PC-9 (cell line): ENCODE measurements at regions not wholly inside any gene's neighbourhood (a gene's known extent, or its start where the extent isn't known, plus 50 kb on each side); places are given as distances from the start of the nearest gene placed in this dataset.

Experiments used
- BruUV-seq: library from RNA; stranded (reverse); fragments of 400-500 nt; replicated peaks from 2 replicates; lab custom pipeline; 2021; lab: Mats Ljungman, UMichigan
- CTCF ChIA-PET: fragments of 300-600 bp; sonication (Branson Sonifier 250); formaldehyde crosslinking; loops from one replicate; lab custom pipeline; 2022; ENCODE audit warnings: antibody characterized with exemption; lab: Charles Lee
- POLR2A ChIA-PET: fragments of 300-600 bp; sonication (Branson Sonifier 250); formaldehyde crosslinking; loops from one replicate; lab custom pipeline; 2022; ENCODE audit warnings: antibody characterized with exemption; ENCODE audit not compliant: unreplicated experiment; lab: Charles Lee
- DNase-seq, 2 experiments: peaks; one replicate each; pipeline versions ENCODE4 v3.0.0 to v3.0.0-alpha.2; 2015 to 2022; ENCODE audit warnings: mixed read lengths in 1 of 2
- H2AFZ ChIP-seq: fragments of 200-600 bp; sonication (generic); 2 replicates; pipeline ENCODE4 v1.8.1; 2017; ENCODE audit warnings: antibody characterized with exemption
- H3F3A ChIP-seq: fragments of 200-600 bp; sonication (generic); 2 replicates; pipeline ENCODE4 v1.8.1; 2017; ENCODE audit warnings: antibody characterized with exemption, mild to moderate bottlenecking, low read depth; ENCODE audit not compliant: insufficient read depth
- H3K27ac ChIP-seq: fragments of 200-600 bp; sonication (generic); 2 replicates; pipeline ENCODE4 v1.6.1; 2016; ENCODE audit warnings: mixed run types
- H3K27me3 ChIP-seq: fragments of 200-600 bp; sonication (generic); 2 replicates; pipeline ENCODE4 v1.6.1; 2016; ENCODE audit warnings: low read depth, mixed run types; ENCODE audit not compliant: insufficient read depth
- H3K36me3 ChIP-seq: fragments of 200-600 bp; sonication (generic); 2 replicates; pipeline ENCODE4 v1.6.1; 2016; ENCODE audit warnings: low read depth, mixed run types
- H3K4me1 ChIP-seq: fragments of 200-600 bp; sonication (generic); replicated peaks from 2 replicates; pipeline ENCODE4 v1.6.1; 2016; ENCODE audit warnings: mixed run types; ENCODE audit not compliant: insufficient read depth
- H3K4me2 ChIP-seq: fragments of 200-600 bp; sonication (generic); 2 replicates; pipeline ENCODE4 v1.6.1; 2017; ENCODE audit warnings: mixed run types
- H3K4me3 ChIP-seq: fragments of 200-600 bp; sonication (generic); 2 replicates; pipeline ENCODE4 v1.6.1; 2016; ENCODE audit warnings: mixed run types
- H3K79me2 ChIP-seq: fragments of 200-600 bp; sonication (generic); 2 replicates; pipeline ENCODE4 v1.6.1; 2017; ENCODE audit warnings: low read depth, mixed run types
- H3K9me2 ChIP-seq: fragments of 200-600 bp; sonication (generic); 2 replicates; pipeline ENCODE4 v1.8.1; 2017; ENCODE audit warnings: mild to moderate bottlenecking; ENCODE audit not compliant: insufficient read depth
- H3K9me3 ChIP-seq: fragments of 200-600 bp; sonication (generic); 2 replicates; pipeline ENCODE4 v1.8.1; 2016; ENCODE audit warnings: low read depth; ENCODE audit not compliant: insufficient read depth
- H4K20me1 ChIP-seq: fragments of 200-600 bp; sonication (generic); 2 replicates; pipeline ENCODE4 v1.8.1; 2017; ENCODE audit not compliant: insufficient read depth
- EZH2 ChIP-seq: fragments of 200-600 bp; sonication (generic); IDR thresholded peaks from 2 replicates; pipeline ENCODE4 v1.8.0; 2017; ENCODE audit warnings: antibody characterized with exemption, low read depth
- intact Hi-C: fragments of 100-400 bp; cut with micrococcal nuclease; formaldehyde crosslinking; loops from one replicate; pipeline ENCODE4 v1.10.0; 2022; ENCODE audit not compliant: unreplicated experiment
- TF ChIP-seq, protein P1 (sequence below): fragments of 200-600 bp; sonication (generic); conservative IDR thresholded peaks from 2 replicates; pipeline ENCODE4 v1.6.1; 2017; ENCODE audit warnings: mixed run types, antibody characterized with exemption, mild to moderate bottlenecking, moderate library complexity

GRCh38 chr2:188204824-188205223, 86.8 kb upstream of the GULP1 start:
- intact Hi-C loops, result no loop called here
- no peak for TF ChIP-seq EZH2
- TF ChIP-seq, protein P1, sequence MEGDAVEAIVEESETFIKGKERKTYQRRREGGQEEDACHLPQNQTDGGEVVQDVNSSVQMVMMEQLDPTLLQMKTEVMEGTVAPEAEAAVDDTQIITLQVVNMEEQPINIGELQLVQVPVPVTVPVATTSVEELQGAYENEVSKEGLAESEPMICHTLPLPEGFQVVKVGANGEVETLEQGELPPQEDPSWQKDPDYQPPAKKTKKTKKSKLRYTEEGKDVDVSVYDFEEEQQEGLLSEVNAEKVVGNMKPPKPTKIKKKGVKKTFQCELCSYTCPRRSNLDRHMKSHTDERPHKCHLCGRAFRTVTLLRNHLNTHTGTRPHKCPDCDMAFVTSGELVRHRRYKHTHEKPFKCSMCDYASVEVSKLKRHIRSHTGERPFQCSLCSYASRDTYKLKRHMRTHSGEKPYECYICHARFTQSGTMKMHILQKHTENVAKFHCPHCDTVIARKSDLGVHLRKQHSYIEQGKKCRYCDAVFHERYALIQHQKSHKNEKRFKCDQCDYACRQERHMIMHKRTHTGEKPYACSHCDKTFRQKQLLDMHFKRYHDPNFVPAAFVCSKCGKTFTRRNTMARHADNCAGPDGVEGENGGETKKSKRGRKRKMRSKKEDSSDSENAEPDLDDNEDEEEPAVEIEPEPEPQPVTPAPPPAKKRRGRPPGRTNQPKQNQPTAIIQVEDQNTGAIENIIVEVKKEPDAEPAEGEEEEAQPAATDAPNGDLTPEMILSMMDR, result no peak
- Histone ChIP-seq H3K36me3 (no peaks in the 10 kb centered on the region), H3F3A (no peaks in the 10 kb centered on the region), H2AFZ (no peak overlapping the region), H3K27me3 (no peaks in the 10 kb centered on the region), H3K9me3 (no peaks in the 10 kb centered on the region), H4K20me1 (no peaks in the 10 kb centered on the region), H3K4me1 (no peaks in the 10 kb centered on the region), H3K79me2 (no peaks in the 10 kb centered on the region), H3K27ac (no peak overlapping the region), H3K4me3 (no peak overlapping the region), H3K4me2 (no peak overlapping the region), H3K9me2 (no peaks in the 10 kb centered on the region)
- BruUV-seq, result no TSS peak
- no peak for DNase-seq
- POLR2A ChIA-PET, result no interaction called here
- CTCF ChIA-PET, result no interaction called here

- no peaks in the 10 kb centered on the region for H3K9me3 ChIP-seq
- no peaks in the 10 kb centered on the region for H3K4me1 ChIP-seq
- TF ChIP-seq, protein P1, result no peak
- no peak for TF ChIP-seq EZH2
- intact Hi-C loops, result no loop called here
- no peaks in the 10 kb centered on the region for H3F3A ChIP-seq
- no peaks in the 10 kb centered on the region for H3K27me3 ChIP-seq
- no TSS peak for BruUV-seq
- ChIA-PET CTCF (no interaction called here), POLR2A (no interaction called here)
- H4K20me1 ChIP-seq, result no peaks in the 10 kb centered on the region
- H3K79me2 ChIP-seq, result no peaks in the 10 kb centered on the region
- no peak overlapping the region for H2AFZ ChIP-seq
- H3K27ac ChIP-seq, result no peak overlapping the region
- no peak overlapping the region for H3K4me3 ChIP-seq
- no peak overlapping the region for H3K4me2 ChIP-seq
- H3K36me3 ChIP-seq, result no peaks in the 10 kb centered on the region
- DNase-seq, result no peak
- H3K9me2 ChIP-seq, result no peaks in the 10 kb centered on the region
These were observed 84.1 kb upstream of the GULP1 start for GRCh38 chr2:188207554-188207953.

GRCh38 chr2:188209218-188209617, 82.5 kb upstream of the GULP1 start:
- H3K4me2 ChIP-seq, result no peak overlapping the region
- no peaks in the 10 kb centered on the region for H3K4me1 ChIP-seq
- no peaks in the 10 kb centered on the region for H3K27me3 ChIP-seq
- no peak overlapping the region for H3K27ac ChIP-seq
- intact Hi-C loops, result no loop called here
- H2AFZ ChIP-seq, result no peak overlapping the region
- TF ChIP-seq, protein P1, result no peak
- no peak for TF ChIP-seq EZH2
- no peaks in the 10 kb centered on the region for H3K79me2 ChIP-seq
- ChIA-PET POLR2A (no interaction called here), CTCF (no interaction called here)
- H3K9me3 ChIP-seq, result no peaks in the 10 kb centered on the region
- H3F3A ChIP-seq, result no peaks in the 10 kb centered on the region
- no peak overlapping the region for H3K4me3 ChIP-seq
- BruUV-seq, result no TSS peak
- no peak for DNase-seq
- no peaks in the 10 kb centered on the region for H4K20me1 ChIP-seq
- no peaks in the 10 kb centered on the region for H3K36me3 ChIP-seq
- no peaks in the 10 kb centered on the region for H3K9me2 ChIP-seq
